Stimulated activated CD4-positive, alpha-beta T cell treated with anti-CD3 and anti-CD28 coated beads, Interleukin-15, amount 100 ng/mL, for 1 hour (primary cell): ENCODE measurements at regions not wholly inside any gene's neighbourhood (a gene's known extent, or its start where the extent isn't known, plus 50 kb on each side); places are given as distances from the start of the nearest gene placed in this dataset.

Source experiments
- DNase-seq, 2 donors: peaks; one replicate each; pipeline ENCODE4 v3.0.0-alpha.2; 2020; ENCODE audit warnings: low read depth in 1 of 2, low spot score in 1 of 2

DNA sequence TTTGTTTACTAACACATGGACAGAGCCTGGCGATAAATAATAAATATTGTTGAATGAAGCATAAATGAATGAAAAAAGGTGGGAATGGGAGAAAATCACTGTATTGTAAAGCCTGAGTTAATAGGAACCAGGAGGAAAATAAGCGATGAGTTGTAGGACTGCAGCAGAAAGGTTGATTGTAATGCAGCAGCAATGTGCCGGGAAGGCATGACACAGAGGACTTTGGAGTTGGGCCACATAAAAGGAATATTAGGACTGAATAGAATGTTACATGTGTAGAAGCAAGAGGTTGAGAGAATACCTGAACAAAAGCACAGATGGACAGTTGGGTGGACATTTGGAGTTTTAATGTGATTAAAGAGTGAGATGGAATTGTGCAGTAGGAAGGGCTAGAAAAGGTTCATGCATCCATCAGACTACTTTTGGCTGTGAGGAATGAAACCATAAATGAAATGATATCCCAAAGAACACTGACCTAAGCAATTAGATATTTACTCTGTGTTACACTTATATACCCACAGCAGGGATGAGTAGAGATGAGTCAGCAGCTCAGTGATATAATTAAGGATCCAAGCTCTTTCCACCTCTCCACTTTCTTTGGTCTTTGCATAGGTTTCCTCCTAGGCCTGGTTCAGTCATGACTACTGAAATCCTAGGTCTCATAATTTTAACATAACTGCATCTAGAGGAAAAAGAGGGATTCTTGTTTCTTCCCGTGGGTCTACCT is 55.4 kb downstream of the CCER1 start:
- no peak for DNase-seq

DNA sequence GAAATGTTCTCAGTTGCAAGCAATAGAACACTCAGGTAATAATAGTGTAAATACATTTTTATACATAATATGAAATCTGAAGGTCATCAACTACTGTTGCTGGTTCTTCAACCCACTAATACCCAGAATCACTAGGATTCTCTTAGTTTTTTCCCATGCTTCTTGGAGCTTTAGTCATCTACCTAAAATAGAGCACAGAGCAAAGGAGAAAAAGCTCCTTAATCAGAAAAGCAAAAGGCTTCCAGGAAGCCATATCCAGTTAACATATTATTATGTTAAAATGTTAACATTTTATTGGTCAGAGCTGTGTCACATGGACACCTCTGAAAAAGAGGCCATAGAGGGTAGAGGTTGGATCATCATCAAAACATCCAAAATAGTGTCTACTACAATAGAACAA is 57.0 kb downstream of the CCER1 start:
- DNase-seq = no peak

DNA sequence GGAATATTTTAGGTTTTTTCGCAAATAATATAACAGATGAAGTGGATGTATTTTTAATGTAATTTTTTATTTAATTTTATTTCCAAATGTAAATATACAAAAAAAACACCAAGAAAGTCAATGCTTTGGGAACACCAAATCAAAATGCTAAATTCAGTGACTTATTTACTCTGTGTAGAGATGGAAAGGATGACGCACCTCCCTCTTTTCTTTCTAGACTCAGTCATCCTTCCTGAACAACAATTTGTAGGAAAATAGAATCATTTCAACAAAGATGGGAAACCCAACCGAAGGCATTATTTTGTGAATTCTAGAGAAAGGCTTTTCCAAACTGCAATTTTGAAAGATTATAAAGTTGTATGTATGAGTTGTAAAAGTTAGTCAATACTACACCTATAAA is 57.7 kb downstream of the CCER1 start:
- no peak for DNase-seq

DNA sequence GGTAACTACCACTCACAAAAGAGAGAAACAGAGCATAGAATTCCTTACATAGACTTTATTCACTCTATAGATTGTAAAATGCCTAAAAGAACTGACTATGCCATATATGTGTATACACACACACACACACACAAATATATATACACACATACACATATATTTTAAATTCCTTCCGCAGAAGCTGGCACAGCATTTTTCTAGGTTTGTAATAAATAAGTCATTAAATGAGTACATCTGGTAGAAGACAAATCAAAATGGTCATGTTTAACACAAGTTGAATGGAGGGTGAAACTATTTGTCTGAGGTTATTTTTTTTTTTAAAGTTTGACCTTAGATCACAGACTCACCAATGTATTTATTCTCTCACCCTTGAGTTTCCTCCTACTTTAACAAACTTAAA is 58.2 kb downstream of the CCER1 start:
- no peak for DNase-seq

DNA sequence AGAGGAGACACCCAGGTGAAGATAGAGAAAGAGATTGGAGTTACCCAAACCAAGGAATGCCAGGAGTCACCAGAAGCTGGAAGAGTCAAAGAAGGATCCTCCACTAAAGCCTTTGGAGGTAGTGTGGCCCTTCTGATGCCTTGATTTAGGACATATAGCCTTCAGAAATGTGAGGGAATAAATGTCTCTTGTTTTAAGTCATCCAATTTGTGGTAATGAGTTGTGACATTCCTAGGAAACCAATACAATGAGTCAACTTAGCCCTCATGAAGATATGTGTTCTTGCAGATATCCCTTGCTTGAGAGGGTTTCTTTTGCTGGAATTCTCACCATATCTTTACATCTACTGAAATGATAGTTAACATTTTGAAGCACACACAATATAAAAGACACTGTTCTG is 58.8 kb downstream of the CCER1 start:
- DNase-seq = no peak

DNA sequence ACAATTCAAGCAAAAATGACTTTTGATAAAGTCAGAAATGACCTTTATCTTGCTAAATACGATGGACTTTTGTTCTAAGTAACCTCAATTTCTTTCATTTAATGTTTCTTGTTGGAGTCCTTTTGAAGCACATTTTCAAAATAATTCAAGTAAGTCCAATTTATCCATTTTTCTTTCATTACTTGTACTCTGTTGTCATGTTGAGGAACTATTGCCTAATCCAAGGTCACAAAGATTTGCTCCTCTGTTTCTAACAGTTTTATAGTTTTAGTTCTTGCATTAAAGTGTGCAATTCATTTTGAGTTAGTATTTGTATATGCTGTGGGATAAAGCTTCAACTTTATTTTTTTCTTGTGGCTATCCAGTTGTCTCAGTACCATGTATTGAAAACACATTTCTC is 66.7 kb downstream of the CCER1 start:
- DNase-seq = no peak

DNA sequence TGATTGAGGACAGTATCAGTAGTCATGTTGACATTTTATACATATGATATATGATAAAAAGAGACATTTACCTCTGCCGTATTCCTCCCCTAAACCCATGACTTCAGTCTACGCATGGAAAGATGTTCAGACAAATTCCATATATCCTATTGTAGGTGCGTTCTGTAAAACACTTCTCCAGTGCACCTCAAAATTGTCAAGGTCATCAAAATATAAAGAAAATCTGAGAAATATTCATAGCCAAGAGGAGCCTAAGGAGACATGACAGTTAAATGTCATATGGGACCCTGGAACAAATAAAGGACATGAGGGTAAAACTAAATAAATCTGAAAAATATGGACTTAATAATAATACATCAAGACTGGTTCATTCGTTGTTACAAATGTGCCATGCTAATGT is 71.5 kb downstream of the CCER1 start:
- DNase-seq = no peak

DNA sequence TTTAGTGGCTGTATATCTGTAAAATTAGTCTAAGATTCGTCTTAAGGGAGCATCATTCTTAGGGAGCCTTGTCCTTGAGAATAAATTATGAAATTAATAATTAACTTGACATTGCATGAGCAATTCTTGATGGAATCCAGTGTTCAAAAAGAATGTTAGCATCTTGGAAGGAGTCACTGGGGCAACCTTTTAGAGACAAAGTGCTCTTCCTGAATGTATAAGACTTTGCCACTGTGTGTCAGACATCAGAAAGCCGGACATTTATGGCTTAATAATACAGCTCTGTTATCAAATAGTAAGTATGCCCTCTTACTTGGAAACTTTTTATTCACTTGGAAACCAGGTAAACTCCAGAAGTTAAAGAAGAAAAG is 83.3 kb downstream of the CCER1 start:
- no peak for DNase-seq

DNA sequence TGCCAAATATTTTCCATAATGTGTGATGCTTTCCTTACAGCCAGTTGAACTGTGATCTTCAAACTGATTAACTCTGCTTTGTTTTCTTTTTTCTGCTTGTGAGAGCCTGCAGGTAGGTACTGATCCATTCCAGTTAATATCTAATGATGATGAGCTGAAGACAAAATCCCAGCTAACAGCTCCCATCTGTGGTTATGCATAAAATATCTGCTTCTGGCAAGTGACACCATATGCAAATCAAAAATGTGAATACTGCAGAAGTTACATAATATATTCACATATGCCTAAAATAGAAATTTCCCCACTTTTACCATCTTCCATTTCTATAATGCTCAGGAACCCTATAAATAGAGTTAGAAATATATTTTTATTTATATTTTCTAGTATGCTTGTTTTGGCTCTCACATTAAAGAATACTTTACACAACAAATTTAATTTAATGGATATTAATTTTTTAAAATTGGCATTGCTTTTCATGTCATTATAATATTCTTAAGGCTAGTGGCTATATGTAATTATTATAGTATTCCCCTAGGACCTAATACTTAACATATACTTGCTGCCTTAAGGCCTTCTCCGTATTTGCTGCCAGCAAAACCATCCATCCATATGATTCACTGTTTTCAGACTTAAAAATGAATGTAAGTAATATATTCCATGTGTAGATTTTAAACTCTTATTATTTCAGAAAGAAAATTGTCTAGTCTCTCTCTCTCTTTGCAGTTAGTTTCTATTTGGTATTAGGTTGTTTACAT is 83.8 kb downstream of the CCER1 start:
- DNase-seq = no peak

DNA sequence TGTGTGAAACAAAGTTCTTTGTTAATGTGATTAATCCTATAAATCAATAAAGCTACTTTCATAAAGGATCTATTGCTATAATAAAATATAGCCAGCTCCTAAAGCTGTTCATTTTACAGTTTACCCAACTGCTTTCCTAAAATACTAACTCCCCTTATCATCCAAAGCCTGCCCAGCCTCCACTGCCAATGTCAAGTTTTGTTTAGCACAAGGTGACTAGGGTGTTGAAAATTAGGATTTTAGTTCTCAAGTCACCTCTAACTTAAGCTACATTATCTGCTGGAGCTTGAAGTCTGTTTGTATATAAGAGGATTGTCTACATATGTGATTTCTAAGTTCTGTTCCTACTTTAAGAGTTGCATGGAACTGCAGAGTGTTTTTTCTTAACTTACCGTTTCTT is 86.3 kb downstream of the CCER1 start:
- no peak for DNase-seq

DNA sequence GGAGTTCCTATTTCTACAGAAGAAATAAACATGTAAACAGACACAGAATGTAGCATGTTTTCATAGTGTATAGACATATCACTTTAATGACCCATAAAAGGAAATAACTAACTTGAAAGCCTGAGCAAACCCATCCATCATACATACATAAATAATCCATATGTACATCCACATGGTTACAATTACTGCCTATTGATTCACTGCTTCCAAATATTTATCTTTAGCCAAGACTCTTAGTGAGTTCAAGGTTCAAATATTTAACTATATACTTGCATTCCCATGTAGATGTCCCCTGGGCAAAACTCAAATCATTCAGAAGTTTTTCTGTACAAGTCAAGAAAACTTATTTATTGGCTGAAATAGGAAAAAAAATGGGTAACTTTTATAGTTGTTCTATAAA is 95.4 kb downstream of the CCER1 start:
- DNase-seq = no peak

DNA sequence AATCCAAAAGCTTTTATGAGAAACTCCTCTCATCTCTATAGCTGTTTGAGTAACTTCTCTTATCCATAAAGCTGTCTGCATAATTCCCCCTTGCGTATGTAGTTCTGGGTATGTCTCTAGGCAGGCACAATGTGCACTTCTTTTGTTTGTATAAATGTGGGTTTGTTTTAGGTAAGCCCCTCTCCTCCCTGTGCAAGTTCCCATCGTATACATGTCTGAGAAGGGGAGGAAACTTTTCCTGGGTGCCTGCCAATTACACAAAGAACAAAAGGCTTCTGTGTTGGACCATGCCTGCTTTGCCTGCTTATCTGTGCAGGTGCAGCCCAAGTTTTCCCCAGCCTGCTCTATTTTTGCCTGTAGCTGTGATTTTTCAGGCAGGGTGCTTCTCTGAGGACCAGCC is 96.7 kb downstream of the CCER1 start:
- DNase-seq = no peak

DNA sequence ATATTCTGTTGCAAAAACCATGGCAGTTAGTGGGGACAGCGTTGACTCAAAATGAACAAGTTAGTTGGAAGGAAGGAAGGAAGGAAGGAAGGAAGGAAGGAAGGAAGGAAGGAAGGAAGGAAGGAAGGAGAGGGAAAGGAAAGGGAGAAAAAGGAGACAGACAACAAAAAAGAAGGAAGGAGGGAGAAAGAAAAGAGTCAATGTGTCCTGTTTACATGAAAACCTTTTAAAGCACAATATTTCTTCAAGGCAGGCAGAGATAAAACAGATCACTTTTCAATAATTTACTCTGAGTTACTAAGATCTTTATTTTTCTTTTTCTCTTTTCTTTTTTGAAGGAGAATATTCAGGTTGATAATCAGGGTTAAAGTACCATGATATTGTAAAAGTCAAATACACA is 99.4 kb downstream of the CCER1 start:
- DNase-seq = no peak

DNA sequence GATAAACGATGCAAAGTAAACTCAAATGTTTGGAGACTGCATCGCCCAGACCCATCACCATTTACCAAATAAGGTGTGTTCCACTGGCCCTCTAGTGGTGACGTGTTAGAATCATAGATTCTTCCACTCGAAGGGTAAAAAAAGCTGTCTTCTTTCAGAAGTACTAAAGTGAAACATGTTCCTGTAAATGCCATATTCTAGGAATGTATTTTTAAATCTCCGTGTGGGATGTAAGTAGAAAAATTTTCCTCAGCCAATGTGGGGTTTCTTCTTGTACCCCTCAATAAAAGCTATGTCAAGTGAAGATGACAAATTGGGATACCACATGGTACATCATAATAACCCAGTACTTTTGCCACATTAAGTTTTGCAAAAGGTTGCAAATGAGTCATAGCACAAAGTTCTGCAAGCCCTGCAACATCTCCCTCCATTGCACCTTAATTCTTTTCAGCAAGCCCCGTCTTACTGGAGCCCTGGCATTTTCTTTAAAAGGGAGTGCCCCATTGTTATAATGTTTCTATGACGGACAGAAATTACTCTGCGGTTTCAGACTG is 100.8 kb downstream of the CCER1 start:
- DNase-seq = no peak

DNA sequence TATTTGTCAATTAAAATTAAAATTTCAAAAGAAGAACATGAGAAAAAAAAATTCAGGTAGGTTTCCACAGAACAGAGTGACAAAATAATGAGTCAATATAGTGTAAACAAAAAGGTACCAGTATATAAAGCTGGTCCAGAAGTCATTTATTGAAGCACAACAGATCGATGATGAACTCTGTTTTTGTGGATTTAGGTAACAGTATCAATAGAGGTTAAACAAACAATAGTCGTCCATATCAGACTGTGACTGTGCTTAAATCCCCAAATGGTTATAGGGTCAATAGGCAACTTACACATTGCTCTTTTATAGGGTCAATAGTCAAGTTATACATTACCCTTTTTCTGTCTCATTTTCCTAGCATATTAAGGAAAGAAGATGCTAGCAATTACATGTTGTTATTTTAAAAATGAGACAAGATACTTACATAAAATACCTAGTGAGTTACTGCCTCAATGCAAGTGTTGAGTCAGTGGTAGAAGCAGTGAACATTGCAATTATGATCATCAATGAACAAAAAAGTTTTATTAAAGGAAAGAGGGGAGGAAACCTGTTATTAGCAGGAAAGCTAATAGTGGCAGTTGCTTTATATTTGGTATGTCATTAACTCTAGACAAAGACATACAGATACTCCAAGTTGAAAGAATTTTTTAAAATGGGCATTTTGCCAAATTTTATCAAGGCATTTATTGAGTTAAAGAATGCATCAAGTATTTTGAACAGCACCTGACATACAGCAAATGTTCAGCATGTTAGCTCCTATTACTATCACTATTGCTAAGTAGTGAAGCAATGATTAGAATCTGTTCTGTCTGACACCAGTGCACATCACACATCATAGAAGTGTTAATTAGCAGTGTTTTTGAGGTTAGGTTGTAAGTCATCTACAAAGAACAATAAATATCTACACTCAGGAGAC is 102.9 kb downstream of the CCER1 start:
- DNase-seq = no peak

DNA sequence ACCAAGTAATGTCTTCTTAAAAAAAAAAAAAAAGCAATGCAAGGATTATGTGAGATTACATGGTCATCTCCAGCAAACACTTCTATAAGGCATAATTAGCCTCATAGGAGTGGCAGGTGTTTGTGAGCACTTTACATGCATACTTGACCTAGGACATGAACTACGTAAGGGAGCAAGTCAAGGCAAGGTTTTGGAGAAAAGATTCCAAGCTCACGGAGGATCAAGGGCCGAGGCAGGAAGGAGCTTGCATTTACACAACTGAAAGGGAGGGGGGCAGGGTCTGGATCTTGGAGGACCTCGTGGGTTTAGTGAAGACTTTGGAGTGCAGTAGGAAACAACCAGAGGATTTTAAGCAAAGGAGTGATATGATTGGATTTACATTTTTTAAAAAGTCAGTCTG is 112.5 kb downstream of the CCER1 start:
- no peak for DNase-seq

DNA sequence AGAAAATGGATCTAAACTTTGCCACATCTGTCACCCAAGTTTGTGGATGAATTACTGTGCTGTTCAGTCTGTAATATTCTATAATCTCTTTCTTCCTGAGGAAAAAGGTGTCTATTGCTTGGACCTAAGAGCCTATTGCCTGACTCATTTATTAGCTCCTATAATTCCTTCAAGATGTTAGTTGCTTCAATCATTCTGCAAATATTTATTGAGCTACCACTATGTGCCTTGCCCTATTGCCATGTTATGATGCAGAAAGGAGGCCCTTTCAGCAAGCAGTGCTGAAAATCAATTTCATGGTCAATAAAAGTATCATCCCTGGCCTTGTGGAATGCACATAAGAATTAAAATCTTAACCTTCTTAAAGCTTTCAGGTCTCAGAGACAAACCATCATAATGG is 113.6 kb downstream of the CCER1 start:
- DNase-seq = no peak

DNA sequence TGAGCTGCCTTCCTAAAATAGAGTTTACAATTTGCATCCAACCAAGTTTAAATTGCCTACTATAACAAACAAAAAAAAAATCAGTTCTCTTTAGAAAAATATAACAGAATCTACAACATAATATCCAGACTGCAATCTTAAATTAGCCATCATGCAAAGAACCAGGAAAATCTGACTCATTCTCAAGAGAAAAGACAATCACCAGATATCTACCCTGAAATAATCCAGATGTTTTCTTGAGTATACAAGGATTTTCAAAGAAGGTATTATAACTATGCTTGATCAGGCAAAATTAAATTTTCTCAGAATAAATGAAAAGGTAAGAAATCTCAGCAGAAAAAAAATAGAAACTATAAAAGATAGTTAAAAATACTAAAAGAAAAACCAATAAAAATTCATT is 115.6 kb downstream of the CCER1 start:
- DNase-seq = no peak

DNA sequence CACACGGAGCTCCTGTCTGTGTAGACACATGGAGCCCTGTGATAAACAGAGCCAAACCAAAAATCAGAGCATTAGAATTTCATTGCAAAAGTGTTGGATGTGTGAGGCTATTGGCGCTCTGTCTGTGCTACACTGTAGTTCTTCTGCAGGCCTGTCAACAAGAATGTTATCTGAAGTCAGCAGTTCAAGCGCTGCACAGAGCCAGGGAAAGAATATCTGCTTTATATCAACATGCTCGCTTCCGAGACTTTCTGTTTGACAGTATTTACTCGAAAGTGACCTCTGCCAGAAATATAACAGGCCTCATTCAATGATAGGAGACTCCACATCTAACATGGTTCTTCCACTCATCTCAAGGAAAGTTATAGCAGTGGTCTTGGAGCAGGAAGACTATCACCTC is 118.3 kb downstream of the CCER1 start:
- DNase-seq = no peak

DNA sequence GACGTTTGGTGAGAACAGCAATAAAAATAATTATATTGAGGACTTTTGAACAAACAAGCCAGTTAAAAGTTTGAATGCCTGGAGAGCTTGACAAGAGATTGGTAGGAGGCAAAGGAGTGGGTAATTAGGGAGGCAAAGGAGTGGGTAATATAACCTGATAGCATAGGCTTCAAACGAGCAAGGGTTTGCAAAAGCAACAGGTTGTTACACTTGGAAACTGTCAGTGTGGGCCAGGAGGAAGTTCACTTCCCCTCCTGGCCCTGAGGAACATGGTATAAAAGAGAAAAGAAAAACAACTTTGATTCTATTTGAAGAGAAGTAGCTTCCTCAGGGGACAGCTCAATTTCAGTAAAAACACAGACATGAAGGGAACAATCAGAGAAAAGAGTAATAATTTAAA is 121.7 kb downstream of the CCER1 start:
- DNase-seq = no peak

DNA sequence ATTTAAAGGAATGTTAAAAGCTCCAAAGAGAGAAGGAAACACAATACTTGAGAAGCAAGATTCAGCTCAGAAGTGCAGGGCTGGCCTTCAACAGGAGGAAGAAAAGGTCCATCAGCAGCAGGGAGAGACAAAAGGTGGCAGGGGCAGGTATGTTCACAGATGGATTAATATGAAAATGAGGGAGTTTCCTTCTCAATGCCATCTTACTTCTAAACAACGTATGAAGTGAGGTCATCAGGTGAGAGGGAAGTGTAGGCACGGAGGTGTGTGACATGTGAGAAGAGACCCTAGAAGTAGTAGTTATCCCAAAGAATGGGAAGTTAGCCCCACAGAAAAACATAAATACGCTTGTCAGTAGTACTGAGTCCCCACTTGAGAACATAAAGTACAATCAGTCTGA is 122.5 kb downstream of the CCER1 start:
- DNase-seq = no peak

DNA sequence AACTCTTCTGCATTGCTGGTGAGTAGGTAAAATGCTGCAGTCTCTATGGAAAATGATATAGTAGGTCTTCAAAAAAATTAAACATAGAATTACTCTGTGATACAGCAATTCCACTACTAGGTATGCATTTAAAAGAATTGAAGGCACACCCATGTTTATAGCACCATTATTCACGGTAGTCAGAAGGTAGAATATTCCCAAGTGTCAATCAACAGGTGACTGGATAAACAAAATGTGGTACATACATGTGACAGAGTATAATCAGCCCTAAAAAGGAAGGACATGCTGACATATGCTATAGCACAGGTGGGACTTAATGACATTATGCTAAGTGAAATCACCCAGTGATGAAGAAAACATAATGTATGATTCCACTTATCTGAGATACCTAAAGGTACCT is 123.3 kb downstream of the CCER1 start:
- DNase-seq = no peak
